ENCODE measurements at regions not wholly inside any gene's neighbourhood (a gene's known extent, or its start where the extent isn't known, plus 50 kb on each side); places are given as distances from the start of the nearest gene placed in this dataset.

DNA sequence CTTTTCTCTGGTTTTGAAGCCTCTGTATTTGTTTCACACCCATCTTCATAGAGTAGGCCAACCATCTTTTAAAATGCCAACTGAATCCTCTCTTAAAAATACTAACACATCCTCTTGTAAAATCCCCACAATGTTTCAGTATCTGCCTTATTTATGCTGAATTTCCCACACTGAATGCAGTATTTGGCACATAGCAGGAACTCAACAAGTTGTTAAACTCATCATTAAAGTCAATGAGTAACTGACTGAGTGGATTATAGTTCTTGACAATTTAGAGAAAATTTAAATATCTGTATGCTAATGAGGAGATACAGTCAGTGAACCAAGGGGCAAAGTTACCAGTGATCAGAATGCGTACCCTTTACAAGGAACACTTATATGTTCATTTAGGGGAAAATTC lies 505.5 kb upstream of the PCDH9 start:
- no peaks in the 10 kb centered on the region for H3K4me1 ChIP-seq (ENCODE audit: control insufficient read depth, insufficient read depth, low read length)
- no peak overlapping the region for H2AFZ ChIP-seq (ENCODE audit: control insufficient read depth, low read depth, low read length)
- ChIA-PET RAD21 (ENCODE audit: unreplicated experiment) (no interaction called here), POLR2A (no interaction called here), SMC1A (ENCODE audit: uncharacterized antibody, unreplicated experiment) (no interaction called here), CTCF (no interaction called here)
- no peak overlapping the region for H3K27ac ChIP-seq (ENCODE audit: control insufficient read depth, insufficient read depth)
- no TSS peak for BruUV-seq (replicated peaks)
- H4K20me1 ChIP-seq (ENCODE audit: control insufficient read depth, insufficient read depth) = no peaks in the 10 kb centered on the region
- no peaks in the 10 kb centered on the region for H3K36me3 ChIP-seq (ENCODE audit: control insufficient read depth in 2 of 2, insufficient read depth in 2 of 2, low read length in 1 of 2)
- no peaks in the 10 kb centered on the region for H3K27me3 ChIP-seq (replicated peaks in 1 of 2; ENCODE audit: control insufficient read depth in 2 of 2, insufficient read depth in 2 of 2, low read length in 1 of 2)
- intact Hi-C loops (cut with micrococcal nuclease; ENCODE audit: unreplicated experiment) (no loop called here), in situ Hi-C loops (cut with MboI) (no loop called here)
- no peak for FAIRE-seq
- DNase-seq (ENCODE audit: low read depth, low spot score) = no peak
- no peak overlapping the region for H3K4me3 ChIP-seq
- no peak overlapping the region for H3K4me2 ChIP-seq (ENCODE audit: control insufficient read depth, insufficient read depth)
- no peaks in the 10 kb centered on the region for H3K9me3 ChIP-seq (replicated peaks; ENCODE audit: control insufficient read depth, insufficient read depth, low read length)
- TF ChIP-seq GABPA (IDR thresholded peaks at IDR 0.05; ENCODE audit: low read depth) (no peak), ATF3 (IDR thresholded peaks at IDR 0.05; ENCODE audit: borderline replicate concordance, extremely low read depth, low read depth, low read length) (no peak), ZNF274 (IDR thresholded peaks at IDR 0.05; ENCODE audit: insufficient read depth, insufficient read length) (no peak), USF1 (IDR thresholded peaks at IDR 0.05; ENCODE audit: borderline replicate concordance, extremely low read length, insufficient read depth, low read depth, low read length) (no peak), ZBTB40 (IDR thresholded peaks at IDR 0.05; ENCODE audit: borderline replicate concordance) (no peak), MTA3 (IDR thresholded peaks at IDR 0.05; ENCODE audit: borderline replicate concordance, low read length) (no peak), BRCA1 (IDR thresholded peaks at IDR 0.05; ENCODE audit: low read depth, low read length) (no peak), ZBTB33 (IDR thresholded peaks at IDR 0.05) (no peak), SMC3 (IDR thresholded peaks at IDR 0.05; ENCODE audit: borderline replicate concordance, low read length) (no peak), MEF2B (IDR thresholded peaks at IDR 0.05; ENCODE audit: partially characterized antibody, poor library complexity, severe bottlenecking) (no peak), SRF (IDR thresholded peaks at IDR 0.05; ENCODE audit: low read depth in 2 of 2, low read length in 2 of 2) (no peak), NKRF (conservative IDR thresholded peaks at IDR 0.05) (no peak), GATAD2B (conservative IDR thresholded peaks at IDR 0.05; ENCODE audit: low read depth) (no peak), POLR2AphosphoS5 (IDR thresholded peaks at IDR 0.05; ENCODE audit: low read length) (no peak), STAT1 (conservative IDR thresholded peaks at IDR 0.05) (no peak)
- no peak for ATAC-seq
- no peaks in the 10 kb centered on the region for H3K79me2 ChIP-seq (ENCODE audit: control insufficient read depth, insufficient read depth, low read length)
- WGBS (ENCODE audit: insufficient coverage, insufficient replicate concordance, low lambda C conversion rate, missing lambda C conversion rate) = 42% methylated on average over 1 of the region's 1 CpG
- H3K9ac ChIP-seq (ENCODE audit: control insufficient read depth, insufficient read depth, low read length) = no peak overlapping the region
